HepG2 (cell line): ENCODE measurements at regions not wholly inside any gene's neighbourhood (a gene's known extent, or its start where the extent isn't known, plus 50 kb on each side); places are given as distances from the start of the nearest gene placed in this dataset.

Source experiments
- ATAC-seq: fragments of 200-7000 bp; cut with Tn5 transposase; 3 replicates; pipeline ENCODE4 v1.9.1; 2020; ENCODE audit warnings: mild to moderate bottlenecking, moderate library complexity
- BruUV-seq: library from RNA; stranded (reverse); fragments of 400-500 nt; replicated peaks from 2 replicates; lab custom pipeline; 2021; lab: Mats Ljungman, UMichigan
- CTCF ChIA-PET: fragments of 300-600 bp; formaldehyde crosslinking; extraction: SDS; loops from one replicate; lab custom pipeline; 2021; ENCODE audit warnings: low total read pairs, inconsistent platforms, low intra/inter-chr PET ratio; lab: Yijun Ruan, JAX
- POLR2A ChIA-PET: fragments of 350-600 bp; sonication (Branson Sonifier 250); formaldehyde crosslinking; loops from one replicate; lab custom pipeline; 2020; ENCODE audit warnings: antibody characterized with exemption, inconsistent platforms; lab: Yijun Ruan, JAX
- DNase-seq: peaks from one replicate; pipeline ENCODE4 v3.0.0-alpha.2; 2015; ENCODE audit warnings: low spot score
- FAIRE-seq: peaks from 3 replicates; lab custom pipeline; 2011; peaks lifted over from hg19 to GRCh38; lab: Jason Lieb, UNC
- H2AFZ ChIP-seq: one replicate; pipeline ENCODE4 v1.6.1; 2011; ENCODE audit warnings: low read length, inconsistent platforms
- H3K27ac ChIP-seq: fragments of 300-600 bp; 3 replicates; pipeline ENCODE4 v1.8.0; 2011; ENCODE audit warnings: mixed run types, mild to moderate bottlenecking, mixed read lengths, low read length, inconsistent platforms; ENCODE audit not compliant: insufficient read depth; ENCODE audit errors: extremely low read length
- H3K27me3 ChIP-seq, 2 experiments: fragments of 200-600 bp in 1 of 2; 2 replicates in 1 of 2; 3 replicates in 1 of 2; pipeline versions ENCODE4 v1.6.0 to v1.8.0; 2011; ENCODE audit warnings: low read length in 2 of 2, mild to moderate bottlenecking in 2 of 2, moderate library complexity in 2 of 2, inconsistent platforms in 1 of 2; ENCODE audit not compliant: insufficient read depth in 2 of 2, control insufficient read depth in 1 of 2
- H3K36me3 ChIP-seq, 2 experiments: fragments of 200-600 bp in 1 of 2; replicated peaks in 1 of 2; 2 replicates in 1 of 2; 3 replicates in 1 of 2; pipeline versions ENCODE4 v1.5.1 to v1.8.0; 2011; ENCODE audit warnings: low read length in 2 of 2, inconsistent platforms in 1 of 2; ENCODE audit not compliant: insufficient read depth in 2 of 2, control insufficient read depth in 1 of 2
- H3K4me1 ChIP-seq: 2 replicates; pipeline ENCODE4 v1.5.1; 2012; ENCODE audit warnings: low read length, inconsistent platforms; ENCODE audit not compliant: insufficient read depth
- H3K4me2 ChIP-seq: 2 replicates; pipeline ENCODE4 v1.6.0; 2011; ENCODE audit warnings: low read depth, low read length, inconsistent platforms
- H3K4me3 ChIP-seq, 3 experiments: fragments of 200-600 bp in 1 of 3; sonication (generic), shearing (Covaris generic) in 1 of 3; replicated peaks in 1 of 3; 2 replicates each; pipeline ENCODE4 v1.5.1; 2011 to 2016; ENCODE audit warnings: low read length in 3 of 3, inconsistent platforms in 2 of 3, low read depth in 2 of 3, mild to moderate bottlenecking in 2 of 3, control low read depth in 1 of 3, mixed read lengths in 1 of 3; ENCODE audit not compliant: insufficient read depth in 1 of 3
- H3K79me2 ChIP-seq: one replicate; pipeline ENCODE4 v1.6.1; 2011; ENCODE audit warnings: low read length, inconsistent platforms; ENCODE audit not compliant: insufficient read depth
- H3K9ac ChIP-seq: 2 replicates; pipeline ENCODE4 v1.6.0; 2011; ENCODE audit warnings: mild to moderate bottlenecking, low read depth, low read length, inconsistent platforms; ENCODE audit not compliant: insufficient read depth
- H3K9me3 ChIP-seq: 2 replicates; pipeline ENCODE4 v1.5.1; 2012; ENCODE audit warnings: mild to moderate bottlenecking, low read length
- H4K20me1 ChIP-seq: 2 replicates; pipeline ENCODE4 v1.6.0; 2011; ENCODE audit warnings: inconsistent platforms, mild to moderate bottlenecking, low read length, moderate library complexity; ENCODE audit not compliant: insufficient read depth
- FOXO1 ChIP-seq: sonication (generic); formaldehyde crosslinking; IDR thresholded peaks from 2 replicates; pipeline ENCODE4 v1.4.0; 2020; ENCODE audit warnings: missing genetic modification reagents
- PRDM10 ChIP-seq: sonication (generic); formaldehyde crosslinking; IDR thresholded peaks from 2 replicates; pipeline ENCODE4 v1.4.0; 2020; ENCODE audit warnings: low read depth, missing genetic modification reagents
- REXO4 ChIP-seq: sonication (generic); formaldehyde crosslinking; IDR thresholded peaks from 2 replicates; pipeline ENCODE4 v1.8.0; 2022; ENCODE audit warnings: missing genetic modification reagents, mild to moderate bottlenecking, borderline replicate concordance
- SNRNP70 ChIP-seq: fragments of 200-400 bp; formaldehyde crosslinking; IDR thresholded peaks from 2 replicates; pipeline ENCODE4 v1.6.1; 2017; ENCODE audit warnings: mild to moderate bottlenecking, low read depth, low read length, moderate library complexity
- ZFP62 ChIP-seq: sonication (generic); formaldehyde crosslinking; IDR thresholded peaks from 2 replicates; pipeline ENCODE4 v1.4.0; 2020; ENCODE audit warnings: missing genetic modification reagents
- ZHX2 ChIP-seq, 2 experiments: sonication (generic) in 1 of 2; formaldehyde crosslinking in 1 of 2; IDR thresholded peaks; 2 replicates each; pipeline versions ENCODE4 v1.6.1 to v1.9.0; 2014 to 2022; ENCODE audit warnings: antibody characterized with exemption in 1 of 2, borderline replicate concordance in 1 of 2, inconsistent platforms in 1 of 2, low read depth in 1 of 2, missing genetic modification reagents in 1 of 2
- ZNF281 ChIP-seq: sonication (generic); formaldehyde crosslinking; IDR thresholded peaks from 2 replicates; pipeline ENCODE4 v1.4.0; 2020; ENCODE audit warnings: missing genetic modification reagents, borderline replicate concordance
- ZNF512 ChIP-seq: sonication (generic); formaldehyde crosslinking; IDR thresholded peaks from 2 replicates; pipeline ENCODE4 v1.4.0; 2020; ENCODE audit warnings: mild to moderate bottlenecking, missing genetic modification reagents
- ZSCAN21 ChIP-seq: sonication (generic); formaldehyde crosslinking; IDR thresholded peaks from 2 replicates; pipeline ENCODE4 v1.8.0; 2022; ENCODE audit warnings: mild to moderate bottlenecking, missing genetic modification reagents, moderate library complexity, borderline replicate concordance
- WGBS: methylation state at CpG from one replicate; pipeline ENCODE4 v1.1.6; 2017; ENCODE audit warnings: low lambda C conversion rate; 5-methylcytosine and 5-hydroxymethylcytosine counted together
- in situ Hi-C: cut with HindIII; loops from 2 replicates; pipeline ENCODE4 v1.10.0; 2017; ENCODE audit warnings: low pct_unique_long_range_greater_than_20kb; ENCODE audit not compliant: extremely low pct_ligation_motif_present
- intact Hi-C: fragments of 100-400 bp; cut with micrococcal nuclease; formaldehyde crosslinking; loops from one replicate; pipeline ENCODE4 v1.10.0; 2022; ENCODE audit not compliant: unreplicated experiment

- intact Hi-C loops, result no loop called here
- Histone ChIP-seq H3K79me2 (no peaks in the 10 kb centered on the region), H2AFZ (no peak overlapping the region), H3K4me1 (no peaks in the 10 kb centered on the region), H3K4me3 (no peak overlapping the region)
- POLR2A ChIA-PET, result no interaction called here
- TF ChIP-seq ZNF512 (CRISPR knock-in tag) (no peak), ZSCAN21 (CRISPR knock-in tag) (no peak), ZNF281 (CRISPR knock-in tag) (no peak), FOXO1 (CRISPR knock-in tag) (no peak), PRDM10 (CRISPR knock-in tag) (no peak), ZFP62 (no peak), REXO4 (CRISPR knock-in tag) (no peak), ZHX2 (IDR thresholded peaks at IDR 0.05; ENCODE audit: low read depth) (no peak), ZHX2 (CRISPR knock-in tag; IDR thresholded peaks at IDR 0.05; ENCODE audit: borderline replicate concordance) (no peak), SNRNP70 (no peak)
- TF ChIP-seq, all 625 proteins: peak for 0
- H3K9ac ChIP-seq, result no peak overlapping the region
- H4K20me1 ChIP-seq, result no peaks in the 10 kb centered on the region
- no peaks in the 10 kb centered on the region for H3K36me3 ChIP-seq
- no TSS peak for BruUV-seq
- H3K27me3 ChIP-seq, result peaks cover 0 to 2% of the 10 kb centered on the region in 2 experiments; a peak in 1 of 5 replicates
- H3K27ac ChIP-seq, result no peak overlapping the region
- H3K9me3 ChIP-seq, result peaks cover 8% of the 10 kb centered on the region; the same call in 1 of the 2 replicates
- ATAC-seq (no peak), FAIRE-seq (no peak), DNase-seq (no peak)
- CTCF ChIA-PET, result no interaction called here
- in situ Hi-C loops, result no loop called here
- 1% methylated on average over 3 of the region's 3 CpGs for WGBS
- H3K4me2 ChIP-seq, result no peak overlapping the region
Observed at GRCh38 chr2:7524195-7524594, 607.0 kb downstream of the RNF144A start.
